ENCODE measurements at regions not wholly inside any gene's neighbourhood (a gene's known extent, or its start where the extent isn't known, plus 50 kb on each side); places are given as distances from the start of the nearest gene placed in this dataset.

GRCh38 chr5:96112123-96112670 lies 150.5 kb upstream of the ELL2 start:
- TF ChIP-seq POLR2A (IDR thresholded peaks at IDR 0.05; ENCODE audit: control extremely low read depth in 1 of 2, low read depth in 2 of 2, low read length in 2 of 2), result no peak
- no peak for TF ChIP-seq KDM4A (IDR thresholded peaks at IDR 0.05; ENCODE audit: low read depth, low read length, severe bottlenecking)
- TF ChIP-seq YY1 (IDR thresholded peaks at IDR 0.05; ENCODE audit: low read depth, low read length), result no peak
- TF ChIP-seq CTCF (IDR thresholded peaks at IDR 0.05; ENCODE audit: control extremely low read depth in 1 of 3, insufficient read depth in 1 of 3, low read depth in 1 of 3, low read length in 3 of 3), result no peak
- no peak for TF ChIP-seq USF2 (IDR thresholded peaks at IDR 0.05; ENCODE audit: low read length)
- TF ChIP-seq CEBPB (IDR thresholded peaks at IDR 0.05; ENCODE audit: low read depth, low read length), result no peak

Data from H1 (cell line).